KMS-11 (cell line): ENCODE measurements at regions not wholly inside any gene's neighbourhood (a gene's known extent, or its start where the extent isn't known, plus 50 kb on each side); places are given as distances from the start of the nearest gene placed in this dataset.

Experiments
- H2AFZ ChIP-seq: fragments of 200-600 bp; sonication (generic); 2 replicates; pipeline ENCODE4 v1.6.1; 2016; ENCODE audit warnings: antibody characterized with exemption, mixed run types, low read depth
- H3K27ac ChIP-seq: fragments of 200-600 bp; sonication (generic); 2 replicates; pipeline ENCODE4 v1.6.1; 2016; ENCODE audit warnings: mild to moderate bottlenecking, mixed run types
- H3K27me3 ChIP-seq: fragments of 200-600 bp; sonication (generic); 2 replicates; pipeline ENCODE4 v1.6.1; 2017; ENCODE audit warnings: mild to moderate bottlenecking, low read depth, mixed run types, moderate library complexity; ENCODE audit not compliant: insufficient read depth
- H3K36me3 ChIP-seq: fragments of 200-600 bp; sonication (generic); 2 replicates; pipeline ENCODE4 v1.6.1; 2017; ENCODE audit warnings: mild to moderate bottlenecking, mixed run types; ENCODE audit not compliant: insufficient read depth
- H3K4me1 ChIP-seq: fragments of 200-600 bp; sonication (generic); 2 replicates; pipeline ENCODE4 v1.6.1; 2016; ENCODE audit warnings: mild to moderate bottlenecking, low read depth, mixed run types; ENCODE audit not compliant: poor library complexity, severe bottlenecking
- H3K4me2 ChIP-seq: fragments of 200-600 bp; sonication (generic); 2 replicates; pipeline ENCODE4 v1.7.0; 2016; ENCODE audit warnings: mild to moderate bottlenecking, mixed run types
- H3K4me3 ChIP-seq: fragments of 200-600 bp; sonication (generic); IDR thresholded peaks from 2 replicates; pipeline ENCODE4 v1.6.1; 2017; ENCODE audit warnings: low read depth, low read length, mixed read lengths; ENCODE audit not compliant: insufficient read depth
- H3K79me2 ChIP-seq: fragments of 200-600 bp; sonication (generic); 2 replicates; pipeline ENCODE4 v1.6.1; 2016; ENCODE audit warnings: low read depth, mixed run types; ENCODE audit not compliant: insufficient read depth
- H3K9ac ChIP-seq: fragments of 200-600 bp; sonication (generic); 2 replicates; pipeline ENCODE4 v1.6.1; 2016; ENCODE audit warnings: mild to moderate bottlenecking, mixed run types
- H4K20me1 ChIP-seq: fragments of 200-600 bp; sonication (generic); 2 replicates; pipeline ENCODE4 v1.6.1; 2016; ENCODE audit warnings: mild to moderate bottlenecking, mixed run types; ENCODE audit not compliant: insufficient read depth
- TF ChIP-seq, protein P1 (sequence below): fragments of 200-600 bp; sonication (generic); conservative IDR thresholded peaks from 2 replicates; pipeline ENCODE4 v1.6.1; 2017; ENCODE audit warnings: low read depth, mild to moderate bottlenecking, antibody characterized with exemption, low read length, moderate library complexity, mixed read lengths

DNA sequence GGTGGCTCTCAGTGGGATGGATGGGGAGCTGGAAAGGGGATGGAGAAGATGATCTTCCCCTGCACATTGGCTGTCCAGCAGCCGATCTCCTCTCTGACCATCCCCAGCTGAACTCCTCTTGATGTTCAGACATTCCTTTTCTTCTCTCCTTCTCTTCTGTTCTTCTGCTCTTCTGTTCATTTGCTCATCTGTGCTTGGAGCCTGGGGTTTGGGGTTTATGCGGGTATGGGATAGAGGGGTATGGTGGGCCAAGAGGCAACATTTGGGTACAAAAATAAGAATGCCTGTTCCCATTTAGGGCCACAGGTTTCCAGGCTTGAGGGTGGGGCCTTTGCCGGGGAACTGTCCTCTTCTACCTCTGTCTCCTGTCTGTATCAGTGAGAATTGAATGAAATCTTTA, 205.4 kb upstream of the XYLT1 start:
- no peak overlapping the region for H3K9ac ChIP-seq
- no peaks in the 10 kb centered on the region for H3K4me1 ChIP-seq
- H3K27me3 ChIP-seq = no peaks in the 10 kb centered on the region
- TF ChIP-seq, protein P1, sequence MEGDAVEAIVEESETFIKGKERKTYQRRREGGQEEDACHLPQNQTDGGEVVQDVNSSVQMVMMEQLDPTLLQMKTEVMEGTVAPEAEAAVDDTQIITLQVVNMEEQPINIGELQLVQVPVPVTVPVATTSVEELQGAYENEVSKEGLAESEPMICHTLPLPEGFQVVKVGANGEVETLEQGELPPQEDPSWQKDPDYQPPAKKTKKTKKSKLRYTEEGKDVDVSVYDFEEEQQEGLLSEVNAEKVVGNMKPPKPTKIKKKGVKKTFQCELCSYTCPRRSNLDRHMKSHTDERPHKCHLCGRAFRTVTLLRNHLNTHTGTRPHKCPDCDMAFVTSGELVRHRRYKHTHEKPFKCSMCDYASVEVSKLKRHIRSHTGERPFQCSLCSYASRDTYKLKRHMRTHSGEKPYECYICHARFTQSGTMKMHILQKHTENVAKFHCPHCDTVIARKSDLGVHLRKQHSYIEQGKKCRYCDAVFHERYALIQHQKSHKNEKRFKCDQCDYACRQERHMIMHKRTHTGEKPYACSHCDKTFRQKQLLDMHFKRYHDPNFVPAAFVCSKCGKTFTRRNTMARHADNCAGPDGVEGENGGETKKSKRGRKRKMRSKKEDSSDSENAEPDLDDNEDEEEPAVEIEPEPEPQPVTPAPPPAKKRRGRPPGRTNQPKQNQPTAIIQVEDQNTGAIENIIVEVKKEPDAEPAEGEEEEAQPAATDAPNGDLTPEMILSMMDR = no peak
- H2AFZ ChIP-seq = no peak overlapping the region
- H3K27ac ChIP-seq = no peak overlapping the region
- H3K36me3 ChIP-seq = no peaks in the 10 kb centered on the region
- H3K4me3 ChIP-seq = no peak overlapping the region
- H3K79me2 ChIP-seq = no peaks in the 10 kb centered on the region
- no peaks in the 10 kb centered on the region for H4K20me1 ChIP-seq
- no peak overlapping the region for H3K4me2 ChIP-seq

DNA sequence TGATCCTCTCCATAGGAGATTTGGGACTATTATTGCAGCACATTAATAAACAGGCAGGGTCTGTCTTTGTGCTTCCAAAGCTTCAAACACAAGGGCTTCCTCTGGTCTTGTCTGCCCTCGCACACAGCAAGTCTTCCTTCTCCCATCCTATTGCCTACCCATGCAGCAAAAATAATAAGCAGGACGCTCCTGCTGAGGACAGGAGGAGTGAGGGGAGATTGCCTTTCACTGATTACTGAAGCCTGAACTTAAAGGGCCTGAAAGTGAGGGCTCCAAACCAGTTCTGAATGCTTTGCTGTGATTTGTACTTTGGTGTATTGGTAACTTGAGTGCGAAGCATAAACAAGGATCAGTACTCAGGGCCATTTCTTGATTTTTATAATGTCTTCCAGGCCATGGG, 197.6 kb upstream of the XYLT1 start:
- Histone ChIP-seq H3K4me2 (no peak overlapping the region), H3K9ac (no peak overlapping the region), H3K27me3 (no peaks in the 10 kb centered on the region), H4K20me1 (no peaks in the 10 kb centered on the region), H2AFZ (no peak overlapping the region), H3K36me3 (no peaks in the 10 kb centered on the region), H3K4me1 (no peaks in the 10 kb centered on the region), H3K79me2 (no peaks in the 10 kb centered on the region), H3K4me3 (no peak overlapping the region), H3K27ac (no peak overlapping the region)
- TF ChIP-seq, protein P1 = no peak

DNA sequence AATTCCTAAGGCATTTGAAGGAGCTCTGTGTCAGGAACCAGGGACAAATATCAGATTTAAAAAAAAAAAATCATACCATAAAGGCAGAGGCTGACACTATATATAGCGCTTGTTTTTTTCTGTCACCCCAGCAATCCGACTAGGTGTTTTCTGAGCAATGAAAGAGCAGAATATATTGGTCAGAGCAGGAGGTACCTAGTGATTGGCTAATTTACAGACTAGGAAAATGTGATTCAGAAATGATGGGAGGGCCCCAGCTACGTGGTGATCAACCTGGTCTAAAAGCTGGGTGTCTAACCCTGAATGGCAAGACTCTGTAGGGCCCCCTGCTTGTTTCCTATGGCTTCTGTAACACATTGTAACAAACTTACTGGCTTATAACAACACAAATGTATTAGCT, 195.5 kb upstream of the XYLT1 start:
- H2AFZ ChIP-seq = no peak overlapping the region
- TF ChIP-seq, protein P1 = no peak
- H3K9ac ChIP-seq = no peak overlapping the region
- no peak overlapping the region for H3K4me2 ChIP-seq
- no peaks in the 10 kb centered on the region for H3K4me1 ChIP-seq
- H3K36me3 ChIP-seq = no peaks in the 10 kb centered on the region
- no peaks in the 10 kb centered on the region for H3K79me2 ChIP-seq
- H4K20me1 ChIP-seq = no peaks in the 10 kb centered on the region
- H3K4me3 ChIP-seq = no peak overlapping the region
- H3K27ac ChIP-seq = no peak overlapping the region
- H3K27me3 ChIP-seq = no peaks in the 10 kb centered on the region

DNA sequence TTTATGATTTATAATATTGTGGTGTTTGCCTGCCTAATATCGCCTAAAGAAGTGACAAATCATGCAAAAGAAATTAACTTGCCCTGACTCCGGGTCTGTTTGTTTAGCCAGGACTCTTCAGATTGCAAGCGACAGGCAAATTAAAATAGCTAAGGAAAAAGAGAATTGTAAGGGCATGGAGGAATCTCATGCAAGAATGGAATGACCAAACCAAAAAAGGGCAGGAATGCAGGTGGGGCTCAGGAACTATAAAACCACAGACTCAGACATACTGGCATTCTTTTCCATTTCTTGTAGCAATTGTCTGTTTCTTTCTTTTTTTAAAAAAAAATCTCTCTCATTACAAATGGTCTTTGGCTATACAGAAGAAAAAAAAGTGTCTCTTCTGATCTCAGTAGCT, 188.1 kb upstream of the XYLT1 start:
- Histone ChIP-seq H2AFZ (no peak overlapping the region), H4K20me1 (no peaks in the 10 kb centered on the region), H3K9ac (no peak overlapping the region), H3K4me2 (no peak overlapping the region), H3K36me3 (no peaks in the 10 kb centered on the region), H3K27ac (no peak overlapping the region), H3K27me3 (no peaks in the 10 kb centered on the region), H3K79me2 (no peaks in the 10 kb centered on the region), H3K4me1 (no peaks in the 10 kb centered on the region), H3K4me3 (no peak overlapping the region)
- TF ChIP-seq, protein P1 = no peak

DNA sequence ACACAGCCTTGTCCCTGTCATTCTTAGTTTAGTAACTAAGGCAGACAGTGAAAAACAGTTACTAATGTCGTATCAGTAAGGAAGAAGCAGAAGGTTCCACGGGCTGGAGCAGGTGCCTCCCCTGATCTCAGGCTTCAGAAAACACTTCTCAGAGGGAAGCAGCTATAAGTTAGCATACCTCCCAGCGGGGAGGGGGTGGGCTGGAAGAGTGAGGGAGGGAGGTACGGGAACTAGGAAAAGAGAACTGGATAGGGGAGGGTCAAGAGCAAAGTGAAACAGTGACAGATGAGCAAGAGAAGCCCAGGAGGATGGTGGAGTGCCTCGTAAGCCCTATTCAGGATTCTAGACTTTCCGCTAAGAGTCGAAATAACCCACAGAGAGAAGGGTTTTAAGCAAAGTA, 186.3 kb upstream of the XYLT1 start:
- Histone ChIP-seq H2AFZ (no peak overlapping the region), H3K36me3 (no peaks in the 10 kb centered on the region), H3K4me3 (no peak overlapping the region), H3K27me3 (no peaks in the 10 kb centered on the region), H3K79me2 (no peaks in the 10 kb centered on the region), H3K4me2 (no peak overlapping the region), H3K4me1 (no peaks in the 10 kb centered on the region), H3K27ac (no peak overlapping the region), H4K20me1 (no peaks in the 10 kb centered on the region), H3K9ac (no peak overlapping the region)
- TF ChIP-seq, protein P1 = no peak
